CD4-positive, alpha-beta T cell (primary cell): ENCODE measurements at regions not wholly inside any gene's neighbourhood (a gene's known extent, or its start where the extent isn't known, plus 50 kb on each side); places are given as distances from the start of the nearest gene placed in this dataset.

Experiments used
- ATAC-seq: fragments of 200-7000 bp; cut with Tn5 transposase; one replicate; pipeline ENCODE4 v1.10.0; 2022; ENCODE audit warnings: mild to moderate bottlenecking; ENCODE audit not compliant: poor library complexity
- CTCF ChIA-PET: fragments of 350-600 bp; sonication (Branson Sonifier 250); formaldehyde crosslinking; loops from one replicate; lab custom pipeline; 2021; ENCODE audit warnings: antibody characterized with exemption, inconsistent platforms; lab: Charles Lee
- POLR2A ChIA-PET: fragments of 350-600 bp; sonication (Branson Sonifier 250); formaldehyde crosslinking; loops from one replicate; lab custom pipeline; 2021; ENCODE audit warnings: antibody characterized with exemption, inconsistent platforms; lab: Charles Lee
- DNase-seq, 14 experiments: peaks; one replicate each; pipeline ENCODE4 v3.0.0-alpha.2; 2013 to 2020; ENCODE audit warnings: mixed read lengths in 2 of 14
- H3K27ac ChIP-seq, 2 donors: one replicate each; pipeline versions ENCODE4 v1.5.1 to v1.7.0; 2013; ENCODE audit warnings: low read length in 2 of 2, low read depth in 1 of 2, mild to moderate bottlenecking in 1 of 2
- H3K27me3 ChIP-seq, 2 experiments: 1 replicate in 1 of 2; 2 replicates in 1 of 2; pipeline versions ENCODE4 v1.6.1 to v1.7.0; 2013; ENCODE audit warnings: low read length in 2 of 2, control low read depth in 1 of 2, mild to moderate bottlenecking in 1 of 2, moderate library complexity in 1 of 2; ENCODE audit not compliant: insufficient read depth in 2 of 2, control insufficient read depth in 1 of 2
- H3K36me3 ChIP-seq: one replicate; pipeline ENCODE4 v1.6.1; 2013; ENCODE audit warnings: low read length, control low read depth; ENCODE audit not compliant: insufficient read depth
- H3K4me1 ChIP-seq: one replicate; pipeline ENCODE4 v1.6.1; 2013; ENCODE audit warnings: low read length, control low read depth; ENCODE audit not compliant: insufficient read depth
- H3K4me3 ChIP-seq: one replicate; pipeline ENCODE4 v1.5.1; 2013; ENCODE audit warnings: mild to moderate bottlenecking, low read length, moderate library complexity
- H3K9me3 ChIP-seq, 2 experiments: 1 replicate in 1 of 2; 2 replicates in 1 of 2; pipeline versions ENCODE4 v1.6.1 to v1.7.0; 2013; ENCODE audit warnings: low read length in 2 of 2, mild to moderate bottlenecking in 2 of 2, control low read depth in 1 of 2, moderate library complexity in 1 of 2; ENCODE audit not compliant: control insufficient read depth in 1 of 2, insufficient read depth in 1 of 2
- H3K27ac Mint-ChIP-seq: one replicate; pipeline ENCODE4 v1.8.0; 2020; ENCODE audit warnings: mixed read lengths
- H3K27me3 Mint-ChIP-seq: one replicate; pipeline ENCODE4 v1.8.0; 2021; ENCODE audit warnings: mixed read lengths
- H3K36me3 Mint-ChIP-seq: one replicate; pipeline ENCODE4 v1.8.0; 2021; ENCODE audit warnings: low read depth, mixed read lengths
- H3K4me1 Mint-ChIP-seq: one replicate; pipeline ENCODE4 v1.8.0; 2021; ENCODE audit warnings: low read depth, mixed read lengths
- H3K4me3 Mint-ChIP-seq: one replicate; pipeline ENCODE4 v1.8.0; 2020; ENCODE audit warnings: mild to moderate bottlenecking, mixed read lengths
- H3K9me3 Mint-ChIP-seq: one replicate; pipeline ENCODE4 v1.8.0; 2020; ENCODE audit warnings: mixed read lengths
- CTCF ChIP-seq: fragments of 200-600 bp; IDR thresholded peaks from one replicate; pipeline ENCODE4 v1.8.0; 2022; ENCODE audit warnings: antibody characterized with exemption, mild to moderate bottlenecking
- intact Hi-C, 2 experiments: fragments of 100-400 bp; cut with DNase I in 1 of 2; cut with micrococcal nuclease in 1 of 2; formaldehyde crosslinking; loops; one replicate each; pipeline versions ENCODE4 v1.15.1 to v1.9.0; 2023 to 2025; cut with DNase I, micrococcal nuclease

- Mint-ChIP-seq H3K27me3 (peaks cover 26% of the 10 kb centered on the region), H3K9me3 (no peaks in the 10 kb centered on the region), H3K36me3 (no peaks in the 10 kb centered on the region), H3K4me1 (peaks cover 3% of the 10 kb centered on the region), H3K4me3 (no peak overlapping the region), H3K27ac (no peak overlapping the region)
- peaks cover 0 to 7% of the 10 kb centered on the region in 2 experiments for H3K27me3 ChIP-seq
- no peaks in the 10 kb centered on the region for H3K9me3 ChIP-seq
- ChIA-PET CTCF (no interaction called here), POLR2A (no interaction called here)
- H3K4me3 ChIP-seq: no peak overlapping the region
- DNase-seq (no peak), ATAC-seq (no peak)
- intact Hi-C loops: no loop called here
- no peaks in the 10 kb centered on the region for H3K36me3 ChIP-seq
- H3K4me1 ChIP-seq: no peaks in the 10 kb centered on the region
- TF ChIP-seq CTCF: no peak
- no peak overlapping the region for H3K27ac ChIP-seq
These were observed 316.8 kb downstream of the SETD4 start for GRCh38 chr21:35743571-35743970.

- peaks cover 0 to 2% of the 10 kb centered on the region in 2 experiments for H3K27me3 ChIP-seq
These were observed 321.9 kb downstream of the SETD4 start for GRCh38 chr21:35738347-35738961.

GRCh38 chr21:35737899-35738346 lies 322.4 kb downstream of the SETD4 start:
- Histone ChIP-seq H3K4me1 (no peaks in the 10 kb centered on the region), H3K27ac (no peak overlapping the region), H3K36me3 (no peaks in the 10 kb centered on the region), H3K9me3 (no peaks in the 10 kb centered on the region), H3K27me3 (peaks cover 0 to under 1% of the 10 kb centered on the region in 2 experiments), H3K4me3 (no peak overlapping the region)
- DNase-seq (no peak), ATAC-seq (no peak)
- no peak for TF ChIP-seq CTCF
- Mint-ChIP-seq H3K4me1 (peaks cover 7% of the 10 kb centered on the region), H3K27me3 (no peaks in the 10 kb centered on the region), H3K4me3 (no peak overlapping the region), H3K9me3 (no peaks in the 10 kb centered on the region), H3K36me3 (no peaks in the 10 kb centered on the region), H3K27ac (no peak overlapping the region)
- intact Hi-C loops: no loop called here
- ChIA-PET CTCF (no interaction called here), POLR2A (no interaction called here)

More at GRCh38 chr21:35738347-35738961, 321.9 kb downstream of the SETD4 start:
- H3K27me3 Mint-ChIP-seq: peaks cover 4% of the 10 kb centered on the region
- ChIA-PET POLR2A (no interaction called here), CTCF (no interaction called here)
- H3K4me1 Mint-ChIP-seq: peaks cover 7% of the 10 kb centered on the region
- no peaks in the 10 kb centered on the region for H3K36me3 ChIP-seq
- no peak for DNase-seq
- H3K4me1 ChIP-seq: no peaks in the 10 kb centered on the region
- no peak overlapping the region for H3K27ac Mint-ChIP-seq
- H3K27ac ChIP-seq: no peak overlapping the region
- no peak for ATAC-seq
- no peaks in the 10 kb centered on the region for H3K9me3 Mint-ChIP-seq
- no peaks in the 10 kb centered on the region for H3K9me3 ChIP-seq
- intact Hi-C loops: no loop called here
- H3K4me3 Mint-ChIP-seq: no peak overlapping the region
- H3K4me3 ChIP-seq: no peak overlapping the region
- no peak for TF ChIP-seq CTCF
- H3K36me3 Mint-ChIP-seq: no peaks in the 10 kb centered on the region
